ENCODE measurements at regions not wholly inside any gene's neighbourhood (a gene's known extent, or its start where the extent isn't known, plus 50 kb on each side); places are given as distances from the start of the nearest gene placed in this dataset.
"Not testable (repeated sequence)": the region's sequence is repeated elsewhere in the genome, so short reads cannot be mapped to it uniquely, and the experiment has no call there.

GRCh38 chrX:90337161-90337560 is 415.5 kb downstream of the TGIF2LX start:
- H3K4me1 ChIP-seq; H3K4me3 ChIP-seq; H3K36me3 ChIP-seq; H3K27ac ChIP-seq; H3K27me3 ChIP-seq; H3K9me3 ChIP-seq (replicated peaks); DNase-seq: not testable (repeated sequence)

- not testable (repeated sequence) for H3K4me3 ChIP-seq, H3K27ac ChIP-seq
These were observed 447.9 kb downstream of the TGIF2LX start for GRCh38 chrX:90369632-90370031.

GRCh38 chrX:90398020-90398419 is 476.3 kb downstream of the TGIF2LX start:
- DNase-seq; H3K27me3 ChIP-seq; H3K4me3 ChIP-seq; H3K36me3 ChIP-seq; H3K4me1 ChIP-seq; H3K27ac ChIP-seq; H3K9me3 ChIP-seq (replicated peaks): not testable (repeated sequence)

More at GRCh38 chrX:90369632-90370031, 447.9 kb downstream of the TGIF2LX start:
- H3K36me3 ChIP-seq; DNase-seq; H3K27me3 ChIP-seq; H3K9me3 ChIP-seq (replicated peaks); H3K4me1 ChIP-seq: not testable (repeated sequence)

GRCh38 chrX:90402169-90402568 is 480.5 kb downstream of the TGIF2LX start:
- not testable (repeated sequence) for H3K4me1 ChIP-seq; H3K9me3 ChIP-seq (replicated peaks); DNase-seq; H3K36me3 ChIP-seq; H3K4me3 ChIP-seq; H3K27me3 ChIP-seq; H3K27ac ChIP-seq

GRCh38 chrX:90403859-90404258 is 482.2 kb downstream of the TGIF2LX start:
- H3K9me3 ChIP-seq (replicated peaks); H3K27ac ChIP-seq; H3K36me3 ChIP-seq; H3K4me3 ChIP-seq; H3K4me1 ChIP-seq; H3K27me3 ChIP-seq; DNase-seq: not testable (repeated sequence)

GRCh38 chrX:90404846-90405436 is 483.2 kb downstream of the TGIF2LX start:
- not testable (repeated sequence) for H3K9me3 ChIP-seq (replicated peaks); H3K4me3 ChIP-seq

GRCh38 chrX:90453770-90454338 is 532.1 kb downstream of the TGIF2LX start:
- not testable (repeated sequence) for DNase-seq; H3K4me3 ChIP-seq; H3K27ac ChIP-seq; H3K4me1 ChIP-seq; H3K36me3 ChIP-seq; H3K9me3 ChIP-seq (replicated peaks); H3K27me3 ChIP-seq

More at GRCh38 chrX:90404846-90405436, 483.2 kb downstream of the TGIF2LX start:
- not testable (repeated sequence) for H3K27ac ChIP-seq, H3K27me3 ChIP-seq, H3K36me3 ChIP-seq, H3K4me1 ChIP-seq
- peak; percentile 49 to 57 for DNase-seq

GRCh38 chrX:90458071-90458899 is 536.6 kb downstream of the TGIF2LX start:
- H3K36me3 ChIP-seq; H3K4me3 ChIP-seq; H3K27me3 ChIP-seq; H3K4me1 ChIP-seq; H3K27ac ChIP-seq; DNase-seq; H3K9me3 ChIP-seq (replicated peaks): not testable (repeated sequence)

- not testable (repeated sequence) for H3K9me3 ChIP-seq (replicated peaks); H3K27me3 ChIP-seq; DNase-seq; H3K27ac ChIP-seq; H3K4me1 ChIP-seq; H3K4me3 ChIP-seq; H3K36me3 ChIP-seq
These were observed 552.7 kb downstream of the TGIF2LX start for GRCh38 chrX:90474445-90474844.

GRCh38 chrX:90485406-90485805 is 563.7 kb downstream of the TGIF2LX start:
- not testable (repeated sequence) for DNase-seq; H3K9me3 ChIP-seq (replicated peaks); H3K27me3 ChIP-seq; H3K36me3 ChIP-seq; H3K4me3 ChIP-seq; H3K4me1 ChIP-seq; H3K27ac ChIP-seq

- not testable (repeated sequence) for H3K9me3 ChIP-seq (replicated peaks); H3K27me3 ChIP-seq; H3K4me3 ChIP-seq; H3K27ac ChIP-seq; DNase-seq; H3K4me1 ChIP-seq; H3K36me3 ChIP-seq
These were observed 599.6 kb downstream of the TGIF2LX start for GRCh38 chrX:90521284-90521683.

- DNase-seq: peak; percentile 40 to 70
- peak overlapping the region; percentile 71 for H3K27ac ChIP-seq
- H3K27me3 ChIP-seq; H3K9me3 ChIP-seq (replicated peaks); H3K4me3 ChIP-seq; H3K4me1 ChIP-seq; H3K36me3 ChIP-seq: not testable (repeated sequence)
These were observed 602.8 kb downstream of the TGIF2LX start for GRCh38 chrX:90524383-90524968.

Data from SJCRH30 (cell line).